Karpas-422 (cell line): ENCODE measurements at regions not wholly inside any gene's neighbourhood (a gene's known extent, or its start where the extent isn't known, plus 50 kb on each side); places are given as distances from the start of the nearest gene placed in this dataset.

ENCODE experiments used
- DNase-seq: peaks from one replicate; pipeline ENCODE4 v3.0.0-alpha.2; 2015
- H2AFZ ChIP-seq: fragments of 200-600 bp; sonication (generic); 2 replicates; pipeline ENCODE4 v1.6.1; 2014; ENCODE audit warnings: antibody characterized with exemption, low read length, mixed read lengths
- H3K27ac ChIP-seq: fragments of 200-600 bp; sonication (generic); 2 replicates; pipeline ENCODE4 v1.5.1; 2014; ENCODE audit warnings: mild to moderate bottlenecking, low read length, moderate library complexity
- H3K27me3 ChIP-seq: fragments of 200-600 bp; sonication (generic); 2 replicates; pipeline ENCODE4 v1.6.1; 2014; ENCODE audit warnings: low read length, mixed read lengths
- H3K36me3 ChIP-seq: fragments of 200-600 bp; sonication (generic); 2 replicates; pipeline ENCODE4 v1.6.1; 2014; ENCODE audit warnings: low read length, mixed read lengths; ENCODE audit not compliant: insufficient read depth
- H3K4me1 ChIP-seq: fragments of 200-600 bp; sonication (generic); 2 replicates; pipeline ENCODE4 v1.6.1; 2014; ENCODE audit warnings: mild to moderate bottlenecking, low read length, mixed read lengths
- H3K4me2 ChIP-seq: fragments of 200-600 bp; sonication (generic); 2 replicates; pipeline ENCODE4 v1.6.1; 2014; ENCODE audit warnings: low read length, low read depth, mild to moderate bottlenecking; ENCODE audit not compliant: poor library complexity, severe bottlenecking
- H3K4me3 ChIP-seq: fragments of 200-600 bp; sonication (generic); 2 replicates; pipeline ENCODE4 v1.5.1; 2014; ENCODE audit warnings: mild to moderate bottlenecking, antibody characterized with exemption, low read length, mixed read lengths
- H3K79me2 ChIP-seq: fragments of 200-600 bp; sonication (generic); 2 replicates; pipeline ENCODE4 v1.6.1; 2014; ENCODE audit warnings: mild to moderate bottlenecking, low read length, mixed read lengths
- H3K9ac ChIP-seq: fragments of 200-600 bp; sonication (generic); 2 replicates; pipeline ENCODE4 v1.6.0; 2014; ENCODE audit warnings: low read length
- H3K9me2 ChIP-seq: fragments of 200-600 bp; sonication (generic), shearing (Covaris generic); replicated peaks from 2 replicates; pipeline ENCODE4 v1.6.0; 2014; ENCODE audit warnings: mild to moderate bottlenecking, low read length, moderate library complexity; ENCODE audit not compliant: insufficient read depth
- H3K9me3 ChIP-seq: fragments of 300-700, 200-600 bp; sonication (generic); 2 replicates; pipeline ENCODE4 v1.6.1; 2014; ENCODE audit warnings: low read length, mixed read lengths
- H4K20me1 ChIP-seq: fragments of 200-600 bp; sonication (generic); 2 replicates; pipeline ENCODE4 v1.6.1; 2014; ENCODE audit warnings: mild to moderate bottlenecking, antibody characterized with exemption, low read length, low read depth; ENCODE audit not compliant: insufficient read depth

DNA sequence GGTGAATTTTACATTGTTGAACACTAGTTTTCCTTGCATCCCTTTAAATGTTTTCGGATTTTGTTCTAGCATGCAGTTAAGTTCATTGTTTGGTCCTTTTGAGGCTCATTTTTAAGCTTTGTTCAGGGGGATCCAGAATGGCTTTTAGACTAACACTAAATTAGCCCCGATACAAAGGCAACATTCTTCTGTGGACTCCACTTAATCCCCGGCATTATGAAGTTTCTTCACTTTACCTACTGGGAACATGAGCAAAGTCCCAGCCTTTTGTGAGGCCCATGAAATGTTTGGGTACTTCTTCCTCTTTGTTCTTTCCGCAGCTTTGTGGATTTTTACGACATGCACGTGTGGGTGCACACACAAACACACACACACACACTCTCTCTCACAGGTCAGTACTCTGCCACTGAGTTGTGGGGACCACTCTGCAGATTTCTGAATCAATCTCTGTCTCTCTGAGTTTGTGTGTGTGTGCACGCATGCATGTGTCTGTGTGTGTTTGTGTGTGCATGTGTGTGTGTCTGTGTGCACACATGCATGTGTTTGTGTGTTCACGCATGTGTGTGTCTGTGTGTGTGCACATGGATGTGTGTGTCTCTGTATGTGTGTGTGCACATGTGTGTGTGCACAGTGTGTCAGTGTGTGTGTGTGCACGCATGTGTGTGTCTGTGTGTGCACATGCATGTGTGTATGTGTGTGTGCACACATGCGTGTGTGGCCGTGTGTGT lies 240.4 kb upstream of the TNRC6C start:
- H3K9me3 ChIP-seq: no peaks in the 10 kb centered on the region
- H3K79me2 ChIP-seq: no peaks in the 10 kb centered on the region
- H3K27ac ChIP-seq: no peak overlapping the region
- H3K9ac ChIP-seq: no peak overlapping the region
- no peaks in the 10 kb centered on the region for H3K27me3 ChIP-seq
- no peak overlapping the region for H2AFZ ChIP-seq
- DNase-seq: no peak
- no peaks in the 10 kb centered on the region for H3K9me2 ChIP-seq
- no peaks in the 10 kb centered on the region for H4K20me1 ChIP-seq
- no peak overlapping the region for H3K4me3 ChIP-seq
- H3K36me3 ChIP-seq: no peaks in the 10 kb centered on the region
- H3K4me2 ChIP-seq: no peak overlapping the region
- H3K4me1 ChIP-seq: no peaks in the 10 kb centered on the region

DNA sequence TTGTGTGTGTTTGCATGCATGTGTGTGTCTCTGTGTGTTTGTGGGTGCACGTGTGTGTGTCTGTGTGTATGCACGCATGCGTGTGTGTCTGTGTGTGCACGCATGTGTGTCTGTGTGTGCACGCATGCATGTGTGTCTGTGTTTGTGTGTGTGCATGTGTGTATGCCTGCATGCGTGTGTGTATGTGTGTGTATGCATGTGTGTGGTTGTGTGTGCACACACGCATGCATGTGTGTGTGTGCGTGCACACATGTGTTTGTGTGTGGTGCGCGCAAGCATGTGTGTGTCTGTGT lies 239.9 kb upstream of the TNRC6C start:
- no peaks in the 10 kb centered on the region for H3K79me2 ChIP-seq
- H3K9me3 ChIP-seq: no peaks in the 10 kb centered on the region
- H3K36me3 ChIP-seq: no peaks in the 10 kb centered on the region
- no peak overlapping the region for H2AFZ ChIP-seq
- H3K4me1 ChIP-seq: no peaks in the 10 kb centered on the region
- H3K4me2 ChIP-seq: no peak overlapping the region
- no peak overlapping the region for H3K9ac ChIP-seq
- no peaks in the 10 kb centered on the region for H3K9me2 ChIP-seq
- no peaks in the 10 kb centered on the region for H3K27me3 ChIP-seq
- H3K4me3 ChIP-seq: no peak overlapping the region
- H4K20me1 ChIP-seq: no peaks in the 10 kb centered on the region
- no peak overlapping the region for H3K27ac ChIP-seq
- no peak for DNase-seq

DNA sequence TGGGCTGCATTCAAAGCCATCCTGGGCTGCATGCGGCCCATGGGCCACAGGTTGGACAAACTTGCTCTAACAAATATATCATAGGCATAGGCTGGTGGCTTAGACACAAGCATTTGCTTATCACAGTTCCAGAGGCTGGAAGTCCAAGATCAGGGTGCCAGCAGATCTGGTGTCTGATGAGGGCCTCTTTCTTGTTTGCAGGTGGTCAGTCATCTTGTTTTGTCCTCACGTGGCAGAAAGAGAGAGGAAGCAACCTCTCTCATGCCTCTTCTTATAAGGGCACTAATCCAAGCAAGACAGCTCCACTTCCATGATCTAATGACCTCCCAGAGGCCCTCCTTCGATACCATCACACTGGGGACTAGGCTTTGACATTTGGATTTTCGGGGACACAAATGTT lies 238.7 kb upstream of the TNRC6C start:
- H3K9ac ChIP-seq: no peak overlapping the region
- H3K4me2 ChIP-seq: no peak overlapping the region
- H4K20me1 ChIP-seq: no peaks in the 10 kb centered on the region
- no peak overlapping the region for H3K27ac ChIP-seq
- DNase-seq: no peak
- no peaks in the 10 kb centered on the region for H3K36me3 ChIP-seq
- no peak overlapping the region for H2AFZ ChIP-seq
- H3K9me3 ChIP-seq: no peaks in the 10 kb centered on the region
- no peaks in the 10 kb centered on the region for H3K79me2 ChIP-seq
- H3K9me2 ChIP-seq: no peaks in the 10 kb centered on the region
- no peaks in the 10 kb centered on the region for H3K4me1 ChIP-seq
- no peaks in the 10 kb centered on the region for H3K27me3 ChIP-seq
- H3K4me3 ChIP-seq: no peak overlapping the region

DNA sequence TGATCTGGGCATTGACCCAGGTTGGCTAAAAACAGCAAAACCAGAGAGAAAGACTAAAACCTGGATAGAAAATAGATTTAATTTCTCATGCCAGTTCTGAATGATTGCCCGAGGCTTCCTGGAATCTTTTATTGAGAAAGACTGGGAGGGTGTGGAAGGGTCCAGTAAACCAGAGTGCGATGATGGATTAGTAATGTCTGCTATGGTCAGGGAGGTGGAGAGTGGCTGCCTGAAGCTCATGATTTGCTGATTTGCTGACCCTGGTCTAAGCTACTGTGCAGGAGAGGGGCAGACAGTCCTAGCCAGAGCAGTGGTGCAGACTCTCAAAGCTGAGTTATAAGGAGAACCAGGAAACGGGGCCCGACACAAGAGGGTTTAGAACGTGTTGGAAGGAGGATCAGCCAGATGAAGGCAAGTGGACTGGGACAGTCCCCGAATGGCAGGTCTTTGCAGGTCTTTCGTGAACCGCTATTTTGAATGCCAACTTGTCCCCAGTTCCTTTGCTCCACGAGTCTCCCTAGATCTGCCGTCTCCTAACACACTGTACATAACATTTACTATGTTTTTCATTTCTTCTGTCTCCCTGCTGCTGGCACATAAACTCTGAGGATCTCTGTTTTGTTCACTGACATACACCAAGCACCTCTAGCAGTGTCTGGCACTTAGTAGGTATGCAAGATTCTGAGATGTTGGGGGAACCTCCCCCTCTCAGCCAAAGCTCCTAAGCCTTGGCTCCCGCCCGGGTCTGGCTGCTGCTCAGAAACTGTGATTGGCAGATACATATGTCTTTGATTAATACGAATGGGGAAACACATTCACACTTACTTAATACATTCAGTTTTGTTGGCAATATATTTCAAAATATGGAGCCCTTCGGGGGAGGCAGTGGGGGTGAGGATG lies 237.3 kb upstream of the TNRC6C start:
- Histone ChIP-seq H3K4me2 (no peak overlapping the region), H3K79me2 (no peaks in the 10 kb centered on the region), H3K36me3 (no peaks in the 10 kb centered on the region), H3K27me3 (no peaks in the 10 kb centered on the region), H3K9ac (no peak overlapping the region), H3K9me3 (no peaks in the 10 kb centered on the region), H3K4me3 (no peak overlapping the region), H2AFZ (no peak overlapping the region), H3K27ac (no peak overlapping the region), H3K4me1 (no peaks in the 10 kb centered on the region), H3K9me2 (no peaks in the 10 kb centered on the region), H4K20me1 (no peaks in the 10 kb centered on the region)
- DNase-seq: no peak

DNA sequence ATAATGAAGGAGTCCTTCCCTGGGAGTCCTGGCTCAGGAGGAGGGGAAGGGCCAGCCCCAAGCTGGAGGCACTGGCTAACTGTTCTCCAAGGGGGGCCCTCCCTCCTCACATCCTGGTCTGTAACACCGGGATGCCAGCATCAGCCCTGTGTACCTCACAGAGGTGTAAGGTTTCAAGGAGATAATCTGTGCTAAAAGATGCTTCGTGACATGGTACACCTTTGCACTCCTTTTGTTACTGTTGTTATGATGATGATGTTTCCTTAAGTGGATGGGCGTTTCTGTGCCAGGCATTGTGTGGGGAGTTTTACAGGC lies 236.7 kb upstream of the TNRC6C start:
- no peaks in the 10 kb centered on the region for H4K20me1 ChIP-seq
- H3K27ac ChIP-seq: no peak overlapping the region
- H3K27me3 ChIP-seq: no peaks in the 10 kb centered on the region
- no peaks in the 10 kb centered on the region for H3K79me2 ChIP-seq
- H3K9me2 ChIP-seq: no peaks in the 10 kb centered on the region
- no peak overlapping the region for H3K4me2 ChIP-seq
- H3K9ac ChIP-seq: no peak overlapping the region
- H2AFZ ChIP-seq: no peak overlapping the region
- no peaks in the 10 kb centered on the region for H3K36me3 ChIP-seq
- H3K4me3 ChIP-seq: no peak overlapping the region
- no peak for DNase-seq
- no peaks in the 10 kb centered on the region for H3K9me3 ChIP-seq
- no peaks in the 10 kb centered on the region for H3K4me1 ChIP-seq

DNA sequence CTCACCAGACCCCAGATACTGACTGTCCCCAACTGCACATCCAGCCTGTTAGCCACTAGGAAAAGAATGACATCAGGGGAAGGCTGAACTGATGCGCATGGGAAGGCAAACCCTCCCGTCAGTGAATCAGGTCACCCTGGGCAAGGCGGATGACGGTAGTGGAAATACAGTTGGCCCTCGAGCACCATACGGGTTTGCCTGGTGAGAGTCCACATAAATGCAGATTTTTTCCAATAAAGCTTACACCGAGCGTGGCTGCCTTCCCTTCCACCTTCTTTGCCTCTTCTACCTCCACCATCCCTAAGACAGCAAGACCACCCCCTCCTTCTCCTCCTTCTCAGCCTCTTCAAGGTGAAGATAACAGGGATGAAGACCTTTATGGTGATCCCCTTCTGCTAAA lies 236.1 kb upstream of the TNRC6C start:
- no peak overlapping the region for H3K9ac ChIP-seq
- H3K9me3 ChIP-seq: no peaks in the 10 kb centered on the region
- no peaks in the 10 kb centered on the region for H3K9me2 ChIP-seq
- H3K4me1 ChIP-seq: no peaks in the 10 kb centered on the region
- H3K27ac ChIP-seq: no peak overlapping the region
- no peaks in the 10 kb centered on the region for H3K27me3 ChIP-seq
- H3K4me3 ChIP-seq: no peak overlapping the region
- no peaks in the 10 kb centered on the region for H4K20me1 ChIP-seq
- H3K79me2 ChIP-seq: no peaks in the 10 kb centered on the region
- no peak overlapping the region for H2AFZ ChIP-seq
- no peak for DNase-seq
- no peak overlapping the region for H3K4me2 ChIP-seq
- no peaks in the 10 kb centered on the region for H3K36me3 ChIP-seq

DNA sequence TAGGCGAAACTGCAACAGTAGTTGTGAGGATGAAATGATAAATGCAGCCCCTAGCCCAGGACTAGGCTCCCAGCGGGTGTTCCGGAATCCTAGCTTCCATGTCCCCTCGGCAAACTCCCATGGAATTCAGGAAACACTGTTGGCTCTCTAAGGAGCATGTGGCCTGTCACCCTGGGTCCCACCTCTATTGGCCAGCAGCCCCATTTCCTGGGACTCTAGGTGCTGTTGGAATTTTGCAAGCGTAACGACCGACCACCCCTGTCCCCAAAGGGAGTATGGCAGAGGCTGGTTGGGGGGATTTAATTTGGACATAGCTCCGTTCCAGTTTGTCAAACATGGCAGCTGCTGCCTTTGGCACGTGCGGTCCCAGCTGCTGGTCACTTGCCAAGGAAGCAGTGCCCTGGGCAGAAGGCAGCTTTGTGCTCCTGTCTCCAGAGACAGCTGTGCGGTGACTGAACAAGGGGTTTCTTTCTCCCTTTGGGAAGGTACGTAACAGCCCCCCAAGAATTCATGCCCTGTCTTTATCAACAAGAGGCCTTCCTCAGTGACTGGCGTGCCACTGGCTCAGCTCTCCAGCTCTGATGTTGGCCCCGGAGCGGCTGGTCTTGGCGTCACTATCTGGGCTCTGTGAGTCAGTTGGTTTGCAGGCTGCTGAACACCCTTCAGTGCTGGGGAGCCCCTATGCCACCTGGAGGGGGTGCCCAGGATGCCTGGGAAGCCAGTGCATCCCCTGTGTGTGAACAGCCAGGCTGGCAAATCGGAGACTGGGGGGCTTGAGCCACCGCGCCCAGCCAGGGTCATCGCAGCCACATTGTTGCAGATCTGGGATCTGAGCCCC lies 235.2 kb upstream of the TNRC6C start:
- no peak overlapping the region for H3K9ac ChIP-seq
- no peaks in the 10 kb centered on the region for H3K9me2 ChIP-seq
- H3K36me3 ChIP-seq: no peaks in the 10 kb centered on the region
- no peaks in the 10 kb centered on the region for H3K27me3 ChIP-seq
- H2AFZ ChIP-seq: no peak overlapping the region
- no peak overlapping the region for H3K4me2 ChIP-seq
- no peak overlapping the region for H3K27ac ChIP-seq
- H3K4me1 ChIP-seq: no peaks in the 10 kb centered on the region
- no peaks in the 10 kb centered on the region for H3K9me3 ChIP-seq
- no peak overlapping the region for H3K4me3 ChIP-seq
- H4K20me1 ChIP-seq: no peaks in the 10 kb centered on the region
- DNase-seq: no peak
- no peaks in the 10 kb centered on the region for H3K79me2 ChIP-seq
